GM21723 (cell line): ENCODE measurements at regions not wholly inside any gene's neighbourhood (a gene's known extent, or its start where the extent isn't known, plus 50 kb on each side); places are given as distances from the start of the nearest gene placed in this dataset.
"Not testable (repeated sequence)": the region's sequence is repeated elsewhere in the genome, so short reads cannot be mapped to it uniquely, and the experiment has no call there.

ENCODE experiments used
- ATAC-seq: cut with Tn5 transposase; IDR thresholded peaks from one replicate; pipeline ENCODE4 v1.9.1; 2021; ENCODE audit warnings: mild to moderate bottlenecking, moderate library complexity; ENCODE audit not compliant: unreplicated experiment

DNA sequence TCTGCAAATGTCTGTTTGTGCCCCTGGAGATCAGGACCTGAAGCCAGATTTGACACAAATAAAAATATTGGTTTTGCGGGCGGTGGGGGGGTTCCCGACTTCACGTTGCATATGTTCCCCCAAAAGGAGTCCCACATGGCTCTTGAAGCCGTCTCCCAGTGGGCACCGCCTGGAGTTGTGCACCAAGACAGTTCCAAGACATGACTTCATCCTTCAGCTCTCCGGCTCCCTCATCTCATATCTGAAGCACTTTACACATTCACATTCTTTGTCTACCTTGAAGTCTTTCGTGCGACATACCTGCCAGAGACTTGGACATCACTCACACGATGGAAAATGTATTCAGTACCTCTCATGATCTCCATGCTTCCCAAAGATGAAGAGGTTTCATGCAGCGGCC, 362.8 kb upstream of the FOXK1 start:
- ATAC-seq = no peak

DNA sequence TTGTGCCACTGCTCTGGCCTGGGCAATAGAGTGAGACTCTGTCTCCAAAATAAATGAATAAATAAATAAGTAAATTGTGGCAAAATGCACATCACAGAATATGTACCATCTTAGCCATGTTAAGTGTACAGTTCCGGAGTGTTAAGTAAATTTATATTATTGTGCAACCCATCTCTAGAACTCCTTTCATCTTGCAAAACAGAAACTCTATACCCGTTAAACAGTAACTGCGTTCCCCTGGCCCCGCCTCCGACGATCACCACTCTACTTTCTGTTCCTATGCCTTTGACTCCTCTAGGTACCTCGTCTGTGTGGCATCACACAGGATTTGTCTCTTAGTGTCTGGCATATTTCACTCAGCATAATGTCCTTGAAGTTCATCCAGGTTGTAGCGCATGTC, 356.4 kb upstream of the FOXK1 start:
- no peak for ATAC-seq

DNA sequence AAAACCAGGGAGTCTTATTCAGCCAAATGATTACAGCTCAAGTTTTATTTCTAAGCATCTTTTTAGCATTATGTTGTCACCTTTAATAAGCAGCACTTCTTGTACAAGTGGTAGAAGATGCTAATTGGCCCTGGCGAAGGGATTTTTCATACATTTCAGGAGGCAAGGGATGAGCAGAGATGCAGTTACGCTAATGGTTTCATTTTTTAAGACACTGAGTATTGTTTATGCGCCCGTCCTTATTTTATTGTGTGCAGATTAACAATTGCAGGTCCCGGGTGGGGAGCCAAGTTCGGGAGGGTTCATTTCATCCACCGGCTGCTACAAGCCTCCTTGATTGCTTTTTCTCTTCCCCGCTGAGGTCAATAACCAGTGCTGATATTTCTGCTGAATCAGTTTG, 350.4 kb upstream of the FOXK1 start:
- no peak for ATAC-seq

DNA sequence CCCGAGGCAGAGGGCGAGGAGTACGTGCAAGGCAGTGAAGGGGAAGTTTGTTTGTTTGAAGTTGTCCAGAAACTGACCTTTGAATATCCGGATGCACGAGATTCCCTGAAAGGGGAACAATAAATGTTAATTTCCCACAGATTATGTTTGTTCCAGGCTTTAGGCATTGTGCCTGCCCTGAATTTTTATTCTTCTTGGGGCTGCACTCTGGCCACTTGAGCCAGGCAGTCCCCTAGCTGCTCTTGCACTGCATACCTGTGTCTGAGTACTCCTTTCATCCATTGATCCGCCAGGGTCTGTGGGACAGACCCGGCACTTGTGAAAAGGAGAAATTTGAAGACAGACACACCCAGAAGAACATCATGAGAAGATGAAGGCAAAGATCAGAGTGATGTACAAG, 343.5 kb upstream of the FOXK1 start:
- ATAC-seq = no peak

DNA sequence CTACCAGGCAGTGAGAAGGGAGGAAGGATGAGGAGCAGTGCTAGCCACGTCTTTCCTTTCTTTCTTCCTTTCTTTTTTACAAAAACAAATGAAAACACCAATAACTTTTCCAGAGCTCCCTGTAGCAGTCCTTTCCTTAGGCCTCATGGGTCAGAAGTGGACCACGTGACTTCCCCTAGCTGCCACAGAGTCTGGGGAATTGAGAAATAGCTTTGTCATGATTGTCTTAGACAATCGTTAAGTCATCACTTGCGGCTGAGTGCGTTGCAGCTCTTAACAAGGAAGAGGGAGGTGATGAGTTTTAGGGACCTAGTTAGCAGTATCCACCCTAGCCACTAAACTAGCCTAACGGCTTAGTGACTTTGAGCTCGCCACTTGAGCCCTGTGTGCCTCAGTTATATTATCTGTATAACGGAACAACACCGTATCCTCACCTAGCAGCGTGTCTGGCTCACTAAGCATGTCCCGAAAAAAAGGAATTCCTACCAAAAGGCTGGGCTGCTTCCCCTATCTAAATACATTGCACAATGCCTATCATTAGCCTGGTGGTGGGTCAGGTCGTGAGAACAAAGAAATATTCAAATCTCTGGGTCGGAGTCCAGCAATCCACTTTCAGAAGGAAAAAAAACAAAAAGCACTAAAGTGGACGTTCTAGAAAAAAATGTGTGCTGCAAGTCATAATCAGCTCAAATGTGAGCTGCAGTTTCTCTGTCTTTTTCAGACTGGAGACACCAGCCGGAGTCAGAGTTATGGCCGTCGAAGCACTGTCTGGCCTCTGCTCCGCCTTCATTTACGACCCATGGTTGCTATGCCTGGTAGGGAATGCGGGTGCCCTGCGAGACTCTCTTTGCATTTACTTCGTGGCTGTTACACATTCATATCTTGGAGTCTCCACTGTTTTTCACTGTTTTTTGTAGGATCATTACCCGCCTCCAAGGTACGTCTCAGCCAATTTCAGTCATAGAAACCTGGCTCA, 338.5 kb upstream of the FOXK1 start:
- no peak for ATAC-seq

DNA sequence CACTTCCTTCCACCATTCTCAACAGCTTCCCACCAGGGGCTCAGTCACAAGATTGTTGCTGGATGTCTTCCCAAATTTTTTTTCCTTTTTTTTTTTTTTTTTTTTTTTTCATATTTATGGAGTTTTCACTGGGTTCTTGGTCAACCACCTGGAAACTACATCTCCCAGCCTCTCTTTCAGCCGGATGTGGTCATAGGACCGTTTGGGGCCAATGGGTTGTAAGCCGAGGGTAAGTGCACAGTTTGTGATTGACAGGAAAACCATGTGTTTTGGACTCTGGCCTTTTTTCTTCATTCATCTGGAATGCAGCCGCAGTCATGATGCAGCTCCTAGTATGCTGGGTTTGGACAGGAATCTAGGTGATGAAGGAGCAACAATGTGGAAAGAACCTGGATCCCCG, 337.1 kb upstream of the FOXK1 start:
- ATAC-seq = no peak

DNA sequence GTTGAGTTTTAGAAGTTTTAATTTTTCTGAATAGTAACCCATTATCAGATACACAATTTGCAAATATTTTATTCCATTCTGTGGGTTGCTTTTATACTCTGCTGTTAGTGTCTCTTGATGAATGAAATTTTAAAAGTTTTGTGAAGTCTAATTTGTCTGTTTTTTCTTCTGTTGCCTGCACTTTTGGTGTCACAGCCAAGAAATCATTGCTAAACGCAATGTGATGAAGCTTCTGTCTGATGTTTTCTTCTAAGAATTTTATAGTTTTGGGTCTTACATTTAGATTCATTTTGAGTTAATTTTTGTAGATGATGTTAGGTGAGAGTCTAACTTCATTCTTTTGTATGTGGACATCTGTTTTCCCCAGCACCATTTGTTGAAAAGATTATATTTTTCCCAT, 330.0 kb upstream of the FOXK1 start:
- ATAC-seq = no peak

DNA sequence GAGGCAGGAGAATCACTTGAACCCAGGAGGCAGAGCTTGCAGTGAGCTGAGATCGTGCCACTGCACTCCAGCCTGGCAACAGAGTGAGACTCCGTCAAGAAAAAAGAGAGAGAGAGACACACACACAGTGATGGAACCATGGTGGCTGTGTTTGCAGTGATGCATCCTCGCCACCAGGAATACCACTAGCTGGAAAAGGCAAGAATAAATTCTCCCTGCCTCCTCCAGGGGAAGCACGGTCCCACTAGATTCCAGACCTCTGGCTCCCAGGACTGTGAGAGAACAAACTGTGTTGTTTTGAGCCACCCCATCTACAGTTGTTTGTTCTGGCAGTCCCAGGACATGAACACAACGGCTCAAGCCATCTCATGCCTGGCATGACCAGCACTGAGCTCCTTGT, 320.3 kb upstream of the FOXK1 start:
- no peak for ATAC-seq

DNA sequence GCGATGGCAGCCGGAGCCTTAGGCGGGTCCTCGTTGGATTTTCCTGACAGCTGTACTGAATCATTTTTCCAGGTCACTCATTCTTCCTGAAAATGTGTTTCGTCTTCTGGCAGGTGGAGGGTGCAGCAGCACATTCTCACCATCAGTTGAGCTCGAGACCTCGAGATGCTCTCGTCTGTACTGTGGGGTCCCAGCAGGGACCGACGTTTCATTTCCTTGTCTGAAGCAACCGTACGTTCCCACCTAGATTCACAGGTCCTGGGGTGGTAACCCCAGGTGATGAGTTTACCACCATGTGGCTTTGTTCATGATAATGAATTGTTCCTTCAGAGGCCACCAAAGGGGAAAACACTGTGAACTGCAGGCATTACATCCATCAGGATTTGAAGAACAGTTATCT, 298.5 kb upstream of the FOXK1 start:
- ATAC-seq = no peak

DNA sequence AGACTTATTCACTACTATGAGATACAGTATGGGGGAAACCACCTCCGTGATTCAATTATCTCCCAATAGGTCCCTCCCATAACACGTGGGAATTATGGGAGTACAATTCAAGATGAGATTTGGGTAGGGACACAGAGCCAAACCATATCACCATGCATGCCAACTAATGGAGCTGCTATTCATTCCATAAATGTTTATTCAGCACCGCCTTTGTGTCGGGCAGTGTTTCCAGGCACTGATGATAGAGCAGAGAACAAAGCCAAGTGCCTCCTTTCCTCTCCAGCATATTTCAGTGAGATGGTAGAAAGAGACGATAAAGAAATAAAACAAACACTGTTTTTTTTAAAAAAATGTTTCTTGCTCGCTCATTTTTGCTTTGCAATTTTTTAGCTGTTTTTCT, 295.9 kb upstream of the FOXK1 start:
- no peak for ATAC-seq

DNA sequence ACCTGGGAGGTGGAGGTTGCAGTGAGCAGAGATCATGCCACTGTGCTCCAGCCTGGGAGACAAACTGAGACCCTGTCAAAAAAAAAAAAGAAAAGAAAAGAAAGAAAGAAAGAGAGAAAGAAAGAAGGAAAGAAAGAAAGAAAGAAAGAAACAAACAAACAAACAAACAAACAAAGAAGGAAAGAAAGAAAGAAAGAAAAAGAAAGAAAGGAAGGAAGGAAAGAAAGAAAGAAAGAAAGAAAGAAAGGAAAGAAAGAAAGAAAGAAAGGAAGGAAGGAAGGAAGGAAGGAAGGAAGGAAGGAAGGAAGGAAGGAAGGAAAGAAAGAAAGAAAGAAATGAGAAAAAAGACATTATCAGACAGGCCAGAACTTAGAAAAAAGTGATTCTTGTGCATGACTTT, 291.0 kb upstream of the FOXK1 start:
- ATAC-seq = not testable (repeated sequence)

DNA sequence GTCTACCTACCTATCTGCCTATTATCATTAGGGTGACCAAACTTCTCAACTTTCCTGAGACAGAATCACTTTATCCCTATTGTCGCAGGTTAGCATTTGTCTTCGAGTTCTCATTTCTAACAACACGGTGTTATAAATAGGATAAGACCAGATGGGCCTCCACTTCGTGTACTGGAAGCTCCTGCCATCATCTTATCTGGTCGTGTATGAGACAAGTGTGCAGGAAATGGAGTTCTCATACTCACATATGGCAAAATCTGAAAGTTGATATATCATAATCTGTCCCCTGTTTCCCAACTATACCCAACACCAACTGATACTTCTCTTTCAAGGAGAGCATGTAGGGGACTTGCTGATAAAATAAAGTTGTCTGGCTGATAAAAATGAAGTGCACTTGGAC, 287.4 kb upstream of the FOXK1 start:
- no peak for ATAC-seq

DNA sequence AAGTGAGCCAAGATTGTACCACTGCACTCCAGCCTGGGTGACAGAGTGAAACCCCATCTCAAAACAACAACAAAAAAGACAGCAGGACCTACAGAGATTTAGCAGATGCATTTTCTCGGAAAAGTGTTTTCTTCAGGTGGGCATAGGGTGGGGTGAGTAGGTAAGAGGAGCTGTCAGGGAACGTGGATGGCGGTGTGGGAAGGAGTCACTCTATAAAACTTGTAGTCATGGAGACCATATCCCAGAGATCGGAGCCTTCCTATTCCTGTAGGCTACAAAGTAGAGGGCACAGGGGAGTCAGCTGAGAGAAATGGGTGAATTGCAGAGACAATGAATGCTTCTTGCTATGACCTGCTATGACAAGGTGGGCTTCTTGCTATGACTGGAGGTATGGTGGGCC, 283.0 kb upstream of the FOXK1 start:
- ATAC-seq = no peak

DNA sequence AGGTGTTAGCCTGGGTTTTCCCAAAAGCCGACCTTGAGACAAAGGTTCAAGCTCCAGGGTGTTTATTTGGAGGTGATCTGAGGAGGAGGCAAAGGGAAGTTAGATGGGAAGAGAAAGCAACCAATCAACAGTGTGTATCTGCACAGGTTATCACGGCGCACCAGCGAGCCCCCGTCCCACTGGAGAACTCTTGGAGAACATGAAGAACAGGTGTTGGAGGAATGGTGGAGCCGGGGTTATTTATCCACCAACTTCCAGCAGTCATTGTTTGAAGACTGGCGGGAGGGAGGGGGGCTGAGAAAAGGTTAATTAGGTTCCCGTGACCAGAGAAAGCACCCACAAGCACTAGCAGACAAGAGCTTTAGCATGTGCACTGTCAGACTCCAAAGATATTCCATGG, 282.5 kb upstream of the FOXK1 start:
- no peak for ATAC-seq

DNA sequence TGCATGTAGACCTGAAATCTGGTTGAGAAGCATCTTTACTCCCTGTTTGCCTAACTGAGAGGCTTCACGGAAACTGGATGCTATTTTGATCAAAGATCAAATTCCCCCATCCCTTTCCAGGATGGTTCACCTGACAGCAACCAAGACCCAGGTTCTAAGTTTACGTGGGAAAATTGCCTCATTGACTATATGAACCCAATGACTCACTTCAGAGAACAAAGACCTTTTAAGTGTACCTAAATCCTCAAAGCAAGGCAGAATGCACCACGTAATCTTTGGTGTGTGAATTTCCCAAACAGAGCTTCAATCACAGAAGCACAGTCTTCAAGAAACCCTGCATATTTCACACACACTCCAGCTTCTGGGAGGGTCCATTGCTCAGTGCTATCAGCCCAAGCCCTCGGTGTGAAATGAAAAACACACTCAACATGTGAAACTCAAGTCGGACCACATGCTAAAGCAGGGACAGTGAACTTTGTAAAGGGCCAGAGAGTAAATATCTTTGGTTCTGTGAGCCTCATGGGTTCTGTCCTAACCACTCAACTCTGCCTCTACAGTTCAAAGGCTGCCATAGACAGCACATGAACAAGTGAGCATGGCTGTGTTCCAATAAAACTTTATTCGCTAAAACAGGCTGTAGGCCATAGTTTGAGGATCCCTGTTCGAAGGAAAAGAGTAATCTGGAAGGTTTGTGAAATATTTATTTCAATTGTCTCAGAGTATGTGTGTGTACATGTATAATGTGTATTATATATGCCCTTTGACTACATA, 275.6 kb upstream of the FOXK1 start:
- no peak for ATAC-seq

DNA sequence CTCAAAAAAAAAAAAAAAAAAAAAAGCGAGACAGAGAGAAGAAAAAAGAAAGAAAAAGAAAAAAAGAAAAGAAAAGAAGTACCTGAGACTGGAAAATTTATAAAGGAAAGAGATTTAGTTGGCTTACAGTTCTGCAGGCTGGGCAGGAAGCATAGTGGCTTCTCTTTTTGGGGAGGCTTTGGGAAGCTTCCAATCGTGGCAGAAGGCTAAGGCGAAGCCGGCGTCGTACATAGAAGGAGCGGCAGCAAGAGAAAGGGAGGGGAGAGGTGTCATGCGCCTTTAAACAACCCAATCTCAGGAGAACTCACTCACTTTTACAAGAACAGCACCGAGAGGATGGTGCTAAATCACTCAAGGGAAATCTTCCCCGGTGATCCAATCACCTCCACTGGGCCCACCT, 272.1 kb upstream of the FOXK1 start:
- no peak for ATAC-seq

DNA sequence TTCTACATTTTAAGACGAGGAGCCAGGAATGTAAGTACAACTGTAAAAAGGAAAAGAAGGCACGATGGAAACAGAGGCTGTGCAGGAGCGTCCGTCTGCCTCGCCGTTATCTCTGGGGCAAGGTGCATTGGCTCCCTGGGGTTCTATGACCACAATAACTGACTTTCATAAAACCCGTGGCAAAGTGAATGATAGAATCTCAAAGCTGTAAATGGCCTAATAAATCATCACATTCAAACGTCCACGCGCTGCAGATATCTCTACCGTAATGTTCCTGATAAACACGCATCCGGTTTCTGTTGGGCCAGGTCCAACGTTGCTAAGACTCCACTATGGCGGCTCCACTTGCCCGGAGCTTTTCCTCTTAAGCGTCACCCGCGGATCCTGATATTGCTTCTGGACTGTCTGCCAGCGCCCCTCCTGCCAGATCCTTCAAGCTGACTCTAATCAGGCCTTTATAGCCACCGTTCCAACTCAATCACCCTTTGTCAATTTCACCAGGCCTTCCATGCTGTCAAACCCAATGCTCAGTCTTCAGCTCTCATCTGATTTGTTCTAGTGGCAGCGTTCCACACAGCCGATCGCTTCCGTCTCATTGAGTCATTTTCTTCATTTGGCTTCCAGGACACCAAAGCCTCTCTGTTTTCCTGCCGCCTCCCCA, 265.6 kb upstream of the FOXK1 start:
- no peak for ATAC-seq

DNA sequence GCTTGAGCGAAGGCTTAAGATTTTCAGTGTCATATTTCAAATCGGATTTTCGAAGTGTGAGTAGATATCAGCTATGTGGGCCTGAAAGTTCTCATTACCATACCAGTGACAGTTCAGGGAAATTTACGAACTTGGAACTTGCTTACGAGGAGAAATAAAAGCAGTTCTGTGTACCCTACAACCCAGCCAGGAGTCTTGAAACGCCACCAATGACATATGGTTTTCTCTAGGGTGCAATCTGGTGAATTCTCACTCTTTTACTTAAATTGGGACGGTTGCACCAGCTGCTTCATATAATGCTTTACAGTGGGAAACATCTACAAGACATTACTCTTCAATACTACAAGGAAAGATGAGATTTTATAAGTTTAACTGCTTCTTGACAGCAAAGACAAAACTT, 253.6 kb upstream of the FOXK1 start:
- no peak for ATAC-seq

DNA sequence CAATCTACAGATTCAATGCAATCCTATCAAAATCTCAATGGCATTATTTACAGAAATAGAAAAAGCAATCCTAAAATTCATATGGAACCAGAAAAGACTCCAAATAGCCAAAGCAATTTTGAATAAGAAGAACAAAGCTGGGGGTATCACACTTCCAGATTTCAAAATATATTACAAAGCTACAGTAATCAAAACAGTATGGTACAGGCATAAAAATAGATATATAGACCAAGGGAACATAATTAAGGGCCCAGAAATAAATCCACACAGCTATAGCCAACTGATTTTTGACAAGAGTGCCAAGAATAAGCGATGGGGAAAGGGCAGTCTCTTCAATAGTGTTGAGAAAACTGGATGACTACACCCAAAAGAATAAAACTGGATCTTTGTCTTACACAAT, 251.9 kb upstream of the FOXK1 start:
- ATAC-seq = no peak

DNA sequence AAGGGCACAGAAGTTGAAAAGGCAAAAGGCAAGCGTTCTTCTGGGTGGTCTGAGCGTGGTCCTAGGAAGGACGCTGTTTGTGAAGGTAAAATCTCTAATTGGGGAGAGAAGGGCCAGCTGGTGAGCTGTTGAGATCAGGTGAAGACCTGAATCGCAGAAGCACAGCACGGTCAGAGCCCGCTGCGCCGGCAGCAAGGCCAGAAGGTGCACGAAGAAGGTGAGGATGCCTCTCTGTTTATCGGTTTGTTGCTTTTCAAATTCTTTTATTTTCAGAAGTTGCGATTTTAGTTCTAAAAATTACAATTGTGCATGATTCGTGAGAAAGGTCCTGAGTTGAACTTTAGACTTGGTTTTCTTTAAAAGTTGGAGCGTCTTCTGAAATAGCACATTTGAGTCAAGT, 247.8 kb upstream of the FOXK1 start:
- ATAC-seq = no peak

DNA sequence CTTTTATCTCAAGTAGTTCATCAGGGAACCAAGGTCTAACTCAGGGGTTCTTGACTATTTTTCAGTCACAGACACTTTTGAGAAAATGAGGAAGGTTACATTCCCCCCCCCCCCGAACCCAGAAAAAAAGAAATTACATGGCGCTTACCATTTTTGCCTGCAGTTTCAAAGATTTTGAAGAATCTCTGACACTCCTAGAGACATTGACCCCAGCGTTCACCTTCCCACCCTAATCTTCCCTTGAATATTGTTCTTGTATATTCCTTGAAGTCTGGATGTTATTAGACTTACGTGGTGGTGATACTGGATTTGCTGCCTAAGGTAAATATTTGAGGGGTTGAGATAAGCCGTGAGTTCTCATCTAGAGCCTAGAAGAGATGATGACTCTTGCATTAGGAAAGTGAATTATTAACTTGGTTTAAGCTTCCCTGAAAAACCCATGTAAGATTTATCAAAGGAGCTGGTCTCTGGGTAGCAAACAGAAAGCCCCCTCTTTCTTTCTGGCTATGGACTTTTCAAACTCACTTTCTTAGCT, 245.7 kb upstream of the FOXK1 start:
- no peak for ATAC-seq
